ENCODE measurements at regions not wholly inside any gene's neighbourhood (a gene's known extent, or its start where the extent isn't known, plus 50 kb on each side); places are given as distances from the start of the nearest gene placed in this dataset.

DNA sequence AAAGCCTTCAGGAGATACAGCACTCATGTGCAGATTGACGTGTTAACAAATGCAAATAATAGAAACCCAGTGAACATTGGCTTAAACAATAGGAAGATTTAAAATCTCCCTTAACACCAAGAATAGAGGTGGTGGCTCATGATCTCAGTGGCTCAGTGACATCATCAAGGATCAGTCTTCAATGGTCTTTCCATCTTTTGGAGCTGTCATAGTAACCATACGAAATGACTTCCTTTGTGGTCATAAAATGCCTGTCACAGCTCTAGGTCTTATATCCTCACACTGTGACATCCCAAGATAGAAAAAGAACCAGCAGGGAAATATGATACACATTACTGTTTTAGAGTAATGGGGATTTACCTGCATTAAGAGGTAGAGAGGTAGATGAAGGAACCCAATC is 59.6 kb upstream of the ACKR3 start:
- TF ChIP-seq EZH2phosphoT487 (IDR thresholded peaks at IDR 0.05; ENCODE audit: low read depth, severe bottlenecking, unreplicated experiment) (no peak), EZH2 (IDR thresholded peaks at IDR 0.05; ENCODE audit: borderline replicate concordance) (no peak)

Data from hepatocyte (in vitro differentiated cells).